Glutamatergic neuron (in vitro differentiated cells): ENCODE measurements at regions not wholly inside any gene's neighbourhood (a gene's known extent, or its start where the extent isn't known, plus 50 kb on each side); places are given as distances from the start of the nearest gene placed in this dataset.

Source experiments
- DNase-seq: peaks from one replicate; pipeline ENCODE4 v3.0.0; 2022
- H3K27ac Mint-ChIP-seq: one replicate; pipeline ENCODE4 v1.8.0; 2020; ENCODE audit warnings: mild to moderate bottlenecking, mixed read lengths, inconsistent platforms; ENCODE audit not compliant: unreplicated experiment
- H3K27me3 Mint-ChIP-seq: one replicate; pipeline ENCODE4 v1.8.0; 2020; ENCODE audit warnings: mild to moderate bottlenecking, moderate library complexity, mixed read lengths, inconsistent platforms; ENCODE audit not compliant: unreplicated experiment
- H3K36me3 Mint-ChIP-seq: one replicate; pipeline ENCODE4 v1.8.0; 2020; ENCODE audit warnings: mild to moderate bottlenecking, mixed read lengths, inconsistent platforms; ENCODE audit not compliant: unreplicated experiment
- H3K4me1 Mint-ChIP-seq: one replicate; pipeline ENCODE4 v1.8.0; 2020; ENCODE audit warnings: mild to moderate bottlenecking, low read depth, mixed read lengths, inconsistent platforms; ENCODE audit not compliant: unreplicated experiment
- H3K4me3 Mint-ChIP-seq: one replicate; pipeline ENCODE4 v1.8.0; 2020; ENCODE audit warnings: mild to moderate bottlenecking, mixed read lengths, inconsistent platforms; ENCODE audit not compliant: unreplicated experiment
- H3K9me3 Mint-ChIP-seq: one replicate; pipeline ENCODE4 v1.8.0; 2020; ENCODE audit warnings: mild to moderate bottlenecking, moderate library complexity, mixed read lengths, inconsistent platforms; ENCODE audit not compliant: unreplicated experiment
- TF ChIP-seq, protein P1 (sequence below): fragments of 200-600 bp; sonication (generic); IDR thresholded peaks from one replicate; pipeline ENCODE4 v1.5.0; 2021; ENCODE audit not compliant: partially characterized antibody, unreplicated experiment

DNA sequence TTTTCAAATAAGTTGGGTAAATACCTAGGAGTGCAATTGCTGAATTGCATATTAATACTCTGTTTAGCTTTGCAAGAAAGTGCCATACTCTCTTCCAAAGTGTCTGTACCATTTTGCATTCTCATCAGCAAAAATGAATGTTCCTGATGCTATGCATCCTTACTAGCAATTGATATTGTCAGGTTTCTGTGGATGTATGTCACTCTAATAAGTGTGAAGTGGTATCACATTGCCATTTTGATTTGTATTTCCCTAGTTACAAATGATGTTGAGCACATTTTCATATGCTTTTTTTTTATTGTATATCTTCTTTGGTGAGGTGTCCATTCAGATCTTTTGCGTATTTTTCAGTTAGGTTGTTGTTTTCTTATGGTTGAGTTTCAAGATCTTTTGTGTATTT, 230.4 kb upstream of the MAGI2 start:
- Mint-ChIP-seq H3K4me3 (no peak overlapping the region), H3K27me3 (no peaks in the 10 kb centered on the region), H3K9me3 (no peaks in the 10 kb centered on the region), H3K4me1 (peaks cover 10% of the 10 kb centered on the region), H3K27ac (no peak overlapping the region), H3K36me3 (no peaks in the 10 kb centered on the region)
- TF ChIP-seq, protein P1, sequence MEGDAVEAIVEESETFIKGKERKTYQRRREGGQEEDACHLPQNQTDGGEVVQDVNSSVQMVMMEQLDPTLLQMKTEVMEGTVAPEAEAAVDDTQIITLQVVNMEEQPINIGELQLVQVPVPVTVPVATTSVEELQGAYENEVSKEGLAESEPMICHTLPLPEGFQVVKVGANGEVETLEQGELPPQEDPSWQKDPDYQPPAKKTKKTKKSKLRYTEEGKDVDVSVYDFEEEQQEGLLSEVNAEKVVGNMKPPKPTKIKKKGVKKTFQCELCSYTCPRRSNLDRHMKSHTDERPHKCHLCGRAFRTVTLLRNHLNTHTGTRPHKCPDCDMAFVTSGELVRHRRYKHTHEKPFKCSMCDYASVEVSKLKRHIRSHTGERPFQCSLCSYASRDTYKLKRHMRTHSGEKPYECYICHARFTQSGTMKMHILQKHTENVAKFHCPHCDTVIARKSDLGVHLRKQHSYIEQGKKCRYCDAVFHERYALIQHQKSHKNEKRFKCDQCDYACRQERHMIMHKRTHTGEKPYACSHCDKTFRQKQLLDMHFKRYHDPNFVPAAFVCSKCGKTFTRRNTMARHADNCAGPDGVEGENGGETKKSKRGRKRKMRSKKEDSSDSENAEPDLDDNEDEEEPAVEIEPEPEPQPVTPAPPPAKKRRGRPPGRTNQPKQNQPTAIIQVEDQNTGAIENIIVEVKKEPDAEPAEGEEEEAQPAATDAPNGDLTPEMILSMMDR = no peak
- DNase-seq = no peak

DNA sequence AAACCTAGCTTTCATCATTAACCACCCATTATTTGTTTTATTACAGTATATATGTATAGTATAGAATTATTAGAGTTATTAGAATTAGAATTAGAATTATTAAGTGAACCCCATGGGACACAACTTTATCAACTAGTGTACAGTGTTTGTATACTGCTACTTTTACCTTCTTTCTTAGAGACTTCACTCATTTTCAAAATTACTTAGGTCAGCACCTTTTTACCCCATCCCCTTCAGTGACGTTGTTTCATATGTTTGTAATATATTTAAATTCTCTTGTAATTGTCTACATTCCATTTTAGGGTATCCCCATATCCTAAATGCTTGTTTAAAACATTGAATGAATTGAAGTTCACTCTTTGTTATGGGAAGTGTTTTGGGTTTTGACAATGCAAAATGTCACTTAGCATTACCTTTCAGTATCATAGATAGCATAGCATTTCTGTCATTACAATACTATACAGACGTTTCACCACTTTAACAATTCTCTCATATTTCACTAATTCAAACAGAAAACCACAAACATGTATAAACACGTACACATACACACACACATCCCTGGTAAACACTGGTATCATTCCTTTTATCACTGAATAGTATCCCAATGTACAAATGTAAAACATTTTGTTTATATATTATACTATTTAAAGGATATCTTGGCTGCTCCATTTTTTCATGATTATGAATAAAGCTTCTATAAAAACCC, 229.9 kb upstream of the MAGI2 start:
- Mint-ChIP-seq H3K4me3 (no peak overlapping the region), H3K27ac (no peak overlapping the region), H3K27me3 (no peaks in the 10 kb centered on the region), H3K36me3 (no peaks in the 10 kb centered on the region), H3K9me3 (no peaks in the 10 kb centered on the region), H3K4me1 (peaks cover 10% of the 10 kb centered on the region)
- no peak for DNase-seq
- TF ChIP-seq, protein P1 = no peak

DNA sequence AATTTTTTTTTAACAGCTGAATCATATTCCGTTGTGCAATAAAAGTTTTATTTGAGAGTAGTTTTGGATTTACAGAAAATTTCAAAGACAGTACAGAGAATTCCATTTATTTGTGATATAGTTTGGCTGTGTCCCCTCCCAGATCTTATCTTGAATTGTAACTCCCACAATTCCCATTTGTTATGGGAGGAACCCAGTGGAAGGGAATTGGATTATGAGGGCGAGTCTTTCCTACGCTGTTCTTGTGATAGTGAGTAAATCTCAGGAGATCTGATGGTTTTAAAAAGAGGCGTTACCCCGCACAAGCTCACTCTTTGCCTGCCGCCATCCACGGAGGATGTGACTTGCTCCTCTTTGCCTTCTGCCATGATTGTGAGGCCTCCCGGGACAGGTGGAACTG, 228.0 kb upstream of the MAGI2 start:
- Mint-ChIP-seq H3K4me3 (no peak overlapping the region), H3K36me3 (no peaks in the 10 kb centered on the region), H3K9me3 (no peaks in the 10 kb centered on the region), H3K27me3 (no peaks in the 10 kb centered on the region), H3K27ac (peak overlapping the region; percentile 5), H3K4me1 (peaks cover 10% of the 10 kb centered on the region)
- peak; percentile 32 for DNase-seq
- TF ChIP-seq, protein P1 = no peak

DNA sequence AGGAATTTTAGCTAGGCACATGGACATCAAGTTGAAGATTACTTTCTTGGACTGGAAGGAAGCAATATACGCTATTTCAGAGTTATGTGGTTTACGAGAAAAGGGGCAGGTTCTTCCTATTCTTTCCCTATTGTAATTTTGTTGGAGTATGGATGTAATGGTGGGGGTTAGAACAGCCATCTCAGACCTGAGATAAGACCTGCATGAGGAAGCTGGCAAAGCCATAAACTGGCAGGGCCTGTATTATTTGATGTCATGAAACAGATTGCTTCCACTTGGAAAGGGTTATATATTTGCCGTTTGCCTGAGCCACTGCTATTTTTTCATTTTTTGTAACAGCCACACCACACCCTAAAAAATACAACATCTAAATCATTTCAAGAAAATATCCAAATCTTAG, 220.5 kb upstream of the MAGI2 start:
- no peak for DNase-seq
- Mint-ChIP-seq H3K4me1 (no peaks in the 10 kb centered on the region), H3K36me3 (peaks cover 4% of the 10 kb centered on the region), H3K9me3 (peaks cover 4% of the 10 kb centered on the region), H3K4me3 (no peak overlapping the region), H3K27ac (no peak overlapping the region), H3K27me3 (no peaks in the 10 kb centered on the region)
- TF ChIP-seq, protein P1 = no peak

DNA sequence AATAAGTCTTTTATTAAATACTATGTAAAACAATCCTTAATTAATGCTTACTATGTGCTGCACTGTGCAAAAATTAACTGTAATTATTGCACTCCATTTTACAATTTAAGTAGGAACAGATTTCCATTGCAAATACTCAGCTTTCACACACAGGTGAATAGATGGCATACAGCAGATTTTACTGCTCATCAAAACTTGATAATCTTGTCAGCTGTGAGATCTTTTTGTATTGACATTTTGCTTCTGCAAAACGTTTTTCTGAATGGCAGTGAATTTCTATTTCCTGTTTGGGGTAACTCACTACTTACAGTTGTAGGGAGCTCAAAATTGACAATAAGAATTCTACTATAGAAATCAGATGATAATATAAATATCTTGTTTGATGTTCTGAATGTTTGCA, 220.0 kb upstream of the MAGI2 start:
- H3K27ac Mint-ChIP-seq = no peak overlapping the region
- no peaks in the 10 kb centered on the region for H3K27me3 Mint-ChIP-seq

More for the DNA sequence above, 220.0 kb upstream of the MAGI2 start:
- Mint-ChIP-seq H3K4me3 (no peak overlapping the region), H3K4me1 (no peaks in the 10 kb centered on the region), H3K9me3 (peaks cover 4% of the 10 kb centered on the region), H3K36me3 (peaks cover 4% of the 10 kb centered on the region)
- DNase-seq = no peak
- TF ChIP-seq, protein P1 = no peak
